ENCODE measurements at regions not wholly inside any gene's neighbourhood (a gene's known extent, or its start where the extent isn't known, plus 50 kb on each side); places are given as distances from the start of the nearest gene placed in this dataset.

DNA sequence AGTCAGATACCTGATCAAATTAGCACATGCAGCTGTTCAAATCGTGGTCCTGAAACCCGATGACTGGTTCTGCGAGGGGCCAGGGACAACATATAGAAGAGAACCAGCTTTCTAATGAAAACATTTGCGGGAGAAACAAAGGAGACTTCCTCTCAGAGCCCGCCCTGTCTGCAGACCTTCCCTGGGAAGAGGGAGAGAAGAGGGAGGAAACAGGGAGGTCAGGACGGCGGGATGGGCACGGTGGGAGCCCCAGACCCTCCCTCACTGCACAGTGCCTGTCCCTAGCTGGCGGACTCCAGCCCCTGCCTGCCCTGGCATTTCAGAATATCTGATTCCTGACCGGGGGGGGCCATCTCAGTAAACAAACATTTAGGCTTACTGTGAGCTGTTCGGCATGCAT lies 317.3 kb downstream of the FOXL1 start:
- Mint-ChIP-seq H3K4me1 (no peaks in the 10 kb centered on the region), H3K9me3 (peaks cover 2% of the 10 kb centered on the region), H3K27ac (no peak overlapping the region), H3K27me3 (no peaks in the 10 kb centered on the region), H3K36me3 (no peaks in the 10 kb centered on the region), H3K4me3 (no peak overlapping the region)
- CTCF ChIA-PET = no interaction called here
- DNase-seq = no peak

GRCh38 chr16:86896976-86897375 lies 318.6 kb downstream of the FOXL1 start:
- no peak overlapping the region for H3K27ac Mint-ChIP-seq
- H3K4me1 Mint-ChIP-seq = no peaks in the 10 kb centered on the region
- CTCF ChIA-PET = interaction anchor here (0.6 kb wide), 1 partner anchor 99 kb away, joined by 3 read pairs; no protein-coding TSS in a partner anchor
- no peak for DNase-seq
- H3K4me3 Mint-ChIP-seq = no peak overlapping the region
- H3K36me3 Mint-ChIP-seq = no peaks in the 10 kb centered on the region
- peaks cover 2% of the 10 kb centered on the region for H3K9me3 Mint-ChIP-seq
- H3K27me3 Mint-ChIP-seq = no peaks in the 10 kb centered on the region

DNA sequence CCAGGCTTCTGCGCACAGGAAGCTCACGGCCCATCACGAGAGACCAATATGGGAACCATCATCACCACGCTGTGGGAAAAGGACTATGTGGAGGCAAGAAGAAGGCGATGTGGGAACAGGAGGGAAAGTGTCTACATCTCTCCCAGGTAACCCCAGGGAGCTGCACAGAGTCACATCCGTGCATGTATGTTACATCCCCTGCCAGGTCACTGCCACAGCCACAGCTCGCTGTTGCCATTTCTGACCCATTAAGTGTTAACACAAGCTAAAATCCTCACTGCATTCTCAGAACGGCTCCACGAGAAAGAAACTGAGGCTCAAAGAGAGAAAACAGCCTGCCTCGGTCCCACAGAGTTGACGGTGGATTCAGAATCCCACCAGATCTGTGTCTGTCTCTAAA lies 319.1 kb downstream of the FOXL1 start:
- Mint-ChIP-seq H3K27me3 (no peaks in the 10 kb centered on the region), H3K4me1 (no peaks in the 10 kb centered on the region), H3K36me3 (no peaks in the 10 kb centered on the region), H3K4me3 (no peak overlapping the region), H3K9me3 (peaks cover 2% of the 10 kb centered on the region), H3K27ac (no peak overlapping the region)
- no peak for DNase-seq
- CTCF ChIA-PET = interaction anchor here (0.6 kb wide), 1 partner anchor 99 kb away, joined by 3 read pairs; no protein-coding TSS in a partner anchor

GRCh38 chr16:86898386-86898785 lies 320.0 kb downstream of the FOXL1 start:
- no peaks in the 10 kb centered on the region for H3K27me3 Mint-ChIP-seq
- H3K9me3 Mint-ChIP-seq = peaks cover 2% of the 10 kb centered on the region
- no peak overlapping the region for H3K4me3 Mint-ChIP-seq
- H3K36me3 Mint-ChIP-seq = no peaks in the 10 kb centered on the region
- CTCF ChIA-PET = no interaction called here
- H3K27ac Mint-ChIP-seq = no peak overlapping the region
- DNase-seq = no peak
- no peaks in the 10 kb centered on the region for H3K4me1 Mint-ChIP-seq

DNA sequence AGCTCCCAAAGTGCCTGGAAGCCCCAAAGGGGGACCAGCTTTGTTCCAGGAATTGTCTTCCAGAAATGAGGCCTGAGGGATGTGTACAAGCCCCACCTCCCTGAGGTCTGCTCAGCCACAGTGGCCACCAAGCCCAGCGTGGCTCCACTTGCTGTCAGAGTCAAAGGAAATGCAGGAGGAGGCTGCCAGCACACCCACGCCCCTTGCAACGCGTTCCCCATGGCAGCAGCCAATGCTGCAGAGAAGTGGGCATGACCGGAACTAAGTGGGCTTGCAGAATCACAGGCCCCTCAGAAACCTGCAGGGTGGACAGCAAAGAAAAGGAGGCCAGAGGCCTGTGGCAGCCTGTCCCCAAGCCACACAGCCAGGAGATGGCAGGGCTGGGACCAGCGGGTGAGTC lies 320.8 kb downstream of the FOXL1 start:
- Mint-ChIP-seq H3K9me3 (peaks cover 2% of the 10 kb centered on the region), H3K27ac (no peak overlapping the region), H3K27me3 (no peaks in the 10 kb centered on the region), H3K4me3 (no peak overlapping the region), H3K4me1 (no peaks in the 10 kb centered on the region), H3K36me3 (no peaks in the 10 kb centered on the region)
- no peak for DNase-seq
- CTCF ChIA-PET = no interaction called here

DNA sequence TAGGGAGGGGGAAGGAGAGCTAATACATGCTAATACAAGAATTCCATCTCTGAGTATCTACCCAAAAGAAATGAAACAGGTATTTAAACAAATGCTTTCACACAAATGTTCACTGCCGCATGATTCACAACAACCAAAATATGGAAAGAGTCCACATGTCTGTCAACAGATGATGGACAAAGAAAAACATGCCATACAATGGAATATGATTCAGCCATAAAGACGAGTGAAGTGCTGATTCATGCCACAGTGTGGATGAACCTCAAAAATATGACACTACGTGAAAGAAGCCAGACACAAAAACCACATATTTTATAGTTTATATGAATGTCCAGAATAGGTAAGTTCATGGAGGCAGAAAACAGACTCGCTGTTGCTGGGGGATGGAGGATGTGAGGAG lies 321.4 kb downstream of the FOXL1 start:
- CTCF ChIA-PET = no interaction called here
- no peaks in the 10 kb centered on the region for H3K4me1 Mint-ChIP-seq
- H3K27ac Mint-ChIP-seq = no peak overlapping the region
- no peak for DNase-seq
- H3K4me3 Mint-ChIP-seq = no peak overlapping the region
- H3K27me3 Mint-ChIP-seq = no peaks in the 10 kb centered on the region
- H3K36me3 Mint-ChIP-seq = no peaks in the 10 kb centered on the region
- peaks cover 2% of the 10 kb centered on the region for H3K9me3 Mint-ChIP-seq

DNA sequence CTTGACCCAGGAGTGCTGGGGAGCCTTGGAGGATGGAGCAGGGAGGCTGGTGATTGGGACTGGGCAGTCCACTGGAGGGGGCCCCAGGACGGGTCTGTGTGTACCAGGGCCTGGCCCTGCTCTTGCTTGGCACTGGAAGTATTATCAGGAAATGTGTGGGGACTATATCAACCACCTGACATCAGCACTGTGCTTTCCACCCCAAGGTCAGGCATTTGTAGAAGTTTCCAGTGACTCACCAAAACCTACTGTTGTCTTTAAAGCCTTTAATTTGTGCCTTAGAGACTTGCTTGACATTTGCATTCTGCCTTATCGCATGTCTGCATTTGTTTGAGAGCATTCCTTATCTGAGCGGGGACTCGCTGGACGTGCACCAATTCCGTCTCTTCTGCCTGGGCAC lies 323.1 kb downstream of the FOXL1 start:
- H3K27ac Mint-ChIP-seq = no peak overlapping the region
- CTCF ChIA-PET = no interaction called here
- H3K4me3 Mint-ChIP-seq = no peak overlapping the region
- no peaks in the 10 kb centered on the region for H3K36me3 Mint-ChIP-seq
- H3K27me3 Mint-ChIP-seq = no peaks in the 10 kb centered on the region
- no peak for DNase-seq
- H3K4me1 Mint-ChIP-seq = no peaks in the 10 kb centered on the region
- H3K9me3 Mint-ChIP-seq = peaks cover 2% of the 10 kb centered on the region

- H3K4me1 Mint-ChIP-seq = no peaks in the 10 kb centered on the region
- H3K4me3 Mint-ChIP-seq = no peak overlapping the region
- H3K27me3 Mint-ChIP-seq = no peaks in the 10 kb centered on the region
- no peaks in the 10 kb centered on the region for H3K9me3 Mint-ChIP-seq
- CTCF ChIA-PET = no interaction called here
- no peak overlapping the region for H3K27ac Mint-ChIP-seq
- H3K36me3 Mint-ChIP-seq = no peaks in the 10 kb centered on the region
- DNase-seq = no peak
Observed at GRCh38 chr16:86902656-86903001, 324.3 kb downstream of the FOXL1 start.

DNA sequence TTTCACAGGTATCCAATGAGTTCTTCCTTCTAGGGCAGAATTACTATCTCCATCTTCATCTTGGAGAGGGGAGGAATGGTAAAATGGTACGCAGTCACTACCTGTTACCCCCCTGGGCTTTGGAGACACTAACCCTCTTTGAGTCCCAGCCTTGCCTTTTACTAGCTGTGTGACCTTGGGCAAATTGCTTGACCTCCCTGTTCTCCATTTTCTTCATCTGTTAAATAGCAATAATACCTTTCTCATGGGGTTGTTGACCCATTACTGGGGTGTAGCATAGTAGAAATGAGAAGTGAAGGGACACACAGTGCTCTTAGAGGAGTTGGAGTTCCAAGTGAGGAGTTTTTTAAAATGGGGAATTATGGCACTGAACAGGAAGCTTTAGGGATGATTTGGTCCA lies 324.7 kb downstream of the FOXL1 start:
- Mint-ChIP-seq H3K9me3 (no peaks in the 10 kb centered on the region), H3K27me3 (no peaks in the 10 kb centered on the region), H3K36me3 (no peaks in the 10 kb centered on the region), H3K4me3 (no peak overlapping the region), H3K27ac (no peak overlapping the region), H3K4me1 (no peaks in the 10 kb centered on the region)
- no peak for DNase-seq
- CTCF ChIA-PET = no interaction called here

DNA sequence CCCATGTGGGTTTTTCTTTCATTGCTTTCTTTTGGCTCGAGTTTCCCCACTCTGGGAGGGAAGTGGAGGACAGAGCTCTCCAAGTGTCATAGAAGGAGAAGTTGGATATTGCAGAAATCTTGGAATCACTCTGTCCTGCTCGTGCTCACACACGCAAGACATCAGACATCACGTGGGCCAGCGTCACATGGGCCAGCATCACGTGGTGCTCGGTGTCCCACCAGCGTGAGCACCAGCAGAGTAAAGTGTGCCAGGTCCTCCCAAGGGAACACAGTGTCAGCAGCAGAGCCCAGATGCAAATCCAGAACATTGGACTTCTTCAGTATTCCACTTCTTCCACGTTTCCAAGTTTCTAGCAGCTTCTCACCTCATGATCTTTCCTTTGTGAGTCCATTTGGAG lies 327.0 kb downstream of the FOXL1 start:
- H3K27me3 Mint-ChIP-seq = no peaks in the 10 kb centered on the region
- no peaks in the 10 kb centered on the region for H3K9me3 Mint-ChIP-seq
- no peak for DNase-seq
- H3K4me1 Mint-ChIP-seq = no peaks in the 10 kb centered on the region
- no peak overlapping the region for H3K4me3 Mint-ChIP-seq
- CTCF ChIA-PET = no interaction called here
- H3K36me3 Mint-ChIP-seq = no peaks in the 10 kb centered on the region
- no peak overlapping the region for H3K27ac Mint-ChIP-seq

DNA sequence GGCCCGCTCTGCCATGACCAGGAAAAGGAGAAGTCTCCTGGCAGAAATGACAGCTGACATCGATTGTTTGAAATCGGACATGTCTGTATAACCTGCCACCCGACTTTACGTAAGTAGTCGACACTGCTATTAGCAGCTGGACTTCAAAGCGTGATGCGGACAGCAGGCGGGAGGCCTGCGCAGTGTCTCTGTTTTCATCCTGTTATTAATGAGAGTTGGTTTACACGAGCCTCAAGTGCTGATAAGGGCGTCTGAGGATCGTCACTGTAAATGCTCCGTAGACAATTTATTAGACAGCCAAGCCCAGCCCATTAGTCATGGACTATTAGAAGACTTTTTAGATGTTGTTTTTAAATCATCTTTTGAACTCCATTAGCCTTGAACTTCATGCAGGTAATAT lies 328.3 kb downstream of the FOXL1 start:
- no peak overlapping the region for H3K4me3 Mint-ChIP-seq
- H3K9me3 Mint-ChIP-seq = no peaks in the 10 kb centered on the region
- no peaks in the 10 kb centered on the region for H3K27me3 Mint-ChIP-seq
- DNase-seq = no peak
- no peaks in the 10 kb centered on the region for H3K36me3 Mint-ChIP-seq
- H3K4me1 Mint-ChIP-seq = no peaks in the 10 kb centered on the region
- CTCF ChIA-PET = no interaction called here
- no peak overlapping the region for H3K27ac Mint-ChIP-seq

- Mint-ChIP-seq H3K27me3 (no peaks in the 10 kb centered on the region), H3K9me3 (no peaks in the 10 kb centered on the region), H3K27ac (no peak overlapping the region), H3K4me1 (no peaks in the 10 kb centered on the region), H3K4me3 (no peak overlapping the region), H3K36me3 (no peaks in the 10 kb centered on the region)
- DNase-seq = no peak
- CTCF ChIA-PET = no interaction called here
Observed at GRCh38 chr16:86909359-86910160, 331.2 kb downstream of the FOXL1 start.

DNA sequence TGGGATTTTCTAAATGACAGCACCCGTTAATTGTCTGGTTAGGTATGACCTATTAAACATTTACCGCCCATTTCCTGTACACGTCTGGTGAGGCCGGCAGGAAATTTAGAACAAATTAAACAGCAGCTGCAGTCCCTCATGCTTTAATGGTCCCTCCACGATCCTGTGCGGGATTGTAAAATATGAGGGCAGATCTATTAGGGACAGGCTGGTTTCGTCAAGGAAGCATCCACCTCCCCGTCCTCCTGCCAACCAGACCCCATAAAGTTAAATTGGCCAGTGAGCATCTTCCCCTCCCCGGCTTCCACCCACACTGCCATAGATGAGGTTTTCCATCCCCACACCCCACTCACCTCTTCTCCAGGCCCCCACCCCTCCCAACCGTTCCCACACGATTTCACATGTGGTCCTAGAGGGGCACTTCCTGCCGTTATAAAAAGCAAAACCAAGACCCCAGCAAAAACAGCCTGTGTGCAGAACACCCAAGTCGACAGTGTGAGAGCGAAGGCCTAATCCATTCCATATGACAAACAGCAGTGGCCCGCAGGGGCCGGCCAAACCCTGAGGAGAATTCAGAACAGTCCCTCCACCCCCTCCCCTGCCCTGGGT lies 331.9 kb downstream of the FOXL1 start:
- Mint-ChIP-seq H3K9me3 (no peaks in the 10 kb centered on the region), H3K27ac (no peak overlapping the region), H3K4me1 (no peaks in the 10 kb centered on the region), H3K4me3 (no peak overlapping the region), H3K36me3 (no peaks in the 10 kb centered on the region), H3K27me3 (no peaks in the 10 kb centered on the region)
- CTCF ChIA-PET = no interaction called here
- no peak for DNase-seq

- no peaks in the 10 kb centered on the region for H3K9me3 Mint-ChIP-seq
- no peaks in the 10 kb centered on the region for H3K4me1 Mint-ChIP-seq
- DNase-seq = no peak
- no peaks in the 10 kb centered on the region for H3K36me3 Mint-ChIP-seq
- no peaks in the 10 kb centered on the region for H3K27me3 Mint-ChIP-seq
- CTCF ChIA-PET = no interaction called here
- H3K27ac Mint-ChIP-seq = no peak overlapping the region
- no peak overlapping the region for H3K4me3 Mint-ChIP-seq
Observed at GRCh38 chr16:86911437-86911958, 333.1 kb downstream of the FOXL1 start.

DNA sequence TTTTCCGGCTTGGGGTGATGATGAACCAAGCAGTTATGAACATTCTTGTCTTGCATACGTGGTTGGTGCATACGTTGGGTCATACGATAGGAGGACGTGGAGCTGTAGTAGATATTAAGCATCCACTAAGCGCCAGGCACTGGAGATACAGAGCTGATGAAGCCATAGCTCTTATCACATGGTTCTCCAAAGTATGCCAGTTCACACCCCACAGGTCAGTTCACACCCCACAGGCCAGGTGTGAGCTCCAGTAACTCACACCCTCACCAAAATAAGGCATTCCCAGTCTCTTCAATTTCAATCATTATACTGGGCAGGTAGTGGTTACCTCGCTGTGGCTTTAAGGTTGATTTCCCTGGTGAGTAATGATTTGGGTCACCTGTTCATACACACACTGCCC lies 335.5 kb downstream of the FOXL1 start:
- Mint-ChIP-seq H3K36me3 (no peaks in the 10 kb centered on the region), H3K27me3 (no peaks in the 10 kb centered on the region), H3K27ac (no peak overlapping the region), H3K4me1 (no peaks in the 10 kb centered on the region), H3K4me3 (no peak overlapping the region), H3K9me3 (no peaks in the 10 kb centered on the region)
- CTCF ChIA-PET = no interaction called here
- no peak for DNase-seq
